H1 (cell line): ENCODE measurements at regions not wholly inside any gene's neighbourhood (a gene's known extent, or its start where the extent isn't known, plus 50 kb on each side); places are given as distances from the start of the nearest gene placed in this dataset.

Experiments used
- CTCF ChIA-PET: fragments of 300-600 bp; sonication (Branson Sonifier 250); formaldehyde crosslinking; loops from one replicate; lab custom pipeline; 2021; ENCODE audit not compliant: partially characterized antibody; lab: Charles Lee
- POLR2A ChIA-PET: fragments of 300-600 bp; sonication (Branson Sonifier 250); formaldehyde crosslinking; loops from one replicate; lab custom pipeline; 2021; ENCODE audit warnings: inconsistent platforms; ENCODE audit not compliant: partially characterized antibody; lab: Charles Lee
- DNase-seq, 2 experiments: peaks; one replicate each; pipeline versions ENCODE4 v3.0.0 to v3.0.0-alpha.2; 2010 to 2022; ENCODE audit warnings: low spot score in 2 of 2, low read depth in 1 of 2, mixed read lengths in 1 of 2
- FAIRE-seq: peaks from 2 replicates; lab custom pipeline; 2011; peaks lifted over from hg19 to GRCh38; lab: Jason Lieb, UNC
- H2AFZ ChIP-seq: 2 replicates; pipeline ENCODE4 v1.8.1; 2012; ENCODE audit warnings: low read length, inconsistent platforms
- H2AK5ac ChIP-seq: 2 replicates; pipeline ENCODE4 v1.6.1; 2013; ENCODE audit warnings: low read depth, low read length
- H2BK120ac ChIP-seq: replicated peaks from 2 replicates; pipeline ENCODE3; 2013; ENCODE audit warnings: low read depth, low read length, inconsistent platforms
- H2BK12ac ChIP-seq: 2 replicates; pipeline ENCODE4 v1.6.1; 2013; ENCODE audit warnings: low read depth, low read length
- H2BK15ac ChIP-seq: 2 replicates; pipeline ENCODE4 v1.6.1; 2013; ENCODE audit warnings: low read length
- H2BK20ac ChIP-seq: 2 replicates; pipeline ENCODE4 v1.6.1; 2013; ENCODE audit warnings: low read length
- H2BK5ac ChIP-seq: 2 replicates; pipeline ENCODE4 v1.6.1; 2013; ENCODE audit warnings: low read depth, low read length
- H3K14ac ChIP-seq: 2 replicates; pipeline ENCODE4 v1.6.1; 2013; ENCODE audit warnings: inconsistent platforms; ENCODE audit not compliant: insufficient read length
- H3K18ac ChIP-seq: 2 replicates; pipeline ENCODE4 v1.6.1; 2013; ENCODE audit warnings: low read length; ENCODE audit errors: extremely low read depth
- H3K23ac ChIP-seq: 2 replicates; pipeline ENCODE4 v1.6.1; 2013; ENCODE audit warnings: inconsistent platforms; ENCODE audit not compliant: insufficient read length
- H3K23me2 ChIP-seq: 2 replicates; pipeline ENCODE4 v1.6.1; 2013; ENCODE audit warnings: low read depth, low read length
- H3K27ac ChIP-seq: 2 replicates; pipeline ENCODE4 v1.6.1; 2011; ENCODE audit warnings: low read depth, low read length, inconsistent platforms
- H3K27me3 ChIP-seq, 4 experiments: replicated peaks in 1 of 4; 1 replicate in 1 of 4; 2 replicates in 3 of 4; pipeline versions ENCODE4 v1.6.1 to v1.8.1; 2011 to 2013; ENCODE audit warnings: low read length in 3 of 4, mild to moderate bottlenecking in 3 of 4, inconsistent platforms in 2 of 4, mixed read lengths in 2 of 4, moderate library complexity in 1 of 4; ENCODE audit not compliant: control insufficient read depth in 3 of 4, insufficient read depth in 3 of 4; ENCODE audit errors: extremely low read depth in 1 of 4
- H3K36me3 ChIP-seq, 4 experiments: 2 replicates each; pipeline versions ENCODE4 v1.6.1 to v1.8.1; 2011 to 2013; ENCODE audit warnings: mild to moderate bottlenecking in 4 of 4, low read length in 3 of 4, moderate library complexity in 2 of 4, control low read depth in 1 of 4, inconsistent platforms in 1 of 4; ENCODE audit not compliant: insufficient read depth in 4 of 4, control insufficient read depth in 2 of 4
- H3K4ac ChIP-seq: replicated peaks from 2 replicates; pipeline ENCODE3; 2013; ENCODE audit warnings: low read length, low read depth, mixed read lengths, inconsistent platforms; ENCODE audit not compliant: insufficient read length
- H3K4me1 ChIP-seq, 4 experiments: replicated peaks in 1 of 4; 1 replicate in 1 of 4; 2 replicates in 3 of 4; pipeline versions ENCODE4 v1.6.1 to v1.8.1; 2011 to 2013; ENCODE audit warnings: low read length in 3 of 4, inconsistent platforms in 2 of 4, mixed read lengths in 1 of 4; ENCODE audit not compliant: insufficient read depth in 4 of 4, control insufficient read depth in 3 of 4
- H3K4me2 ChIP-seq, 2 experiments: 2 replicates each; pipeline versions ENCODE4 v1.6.1 to v1.8.1; 2011 to 2013; ENCODE audit warnings: low read depth in 2 of 2, low read length in 2 of 2, control low read depth in 1 of 2, inconsistent platforms in 1 of 2, mild to moderate bottlenecking in 1 of 2; ENCODE audit not compliant: insufficient read depth in 1 of 2
- H3K4me3 ChIP-seq, 4 experiments: fragments of 200-600, 300-600 bp in 1 of 4; sonication (generic), shearing (Covaris generic), sonication (Bioruptor Twin) in 1 of 4; 2 replicates each; pipeline versions ENCODE4 v1.5.1 to v1.8.1; 2011 to 2016; ENCODE audit warnings: low read length in 4 of 4, low read depth in 3 of 4, control low read depth in 2 of 4, inconsistent platforms in 2 of 4, mild to moderate bottlenecking in 2 of 4, mixed read lengths in 1 of 4, moderate library complexity in 1 of 4; ENCODE audit not compliant: insufficient read depth in 2 of 4; ENCODE audit errors: extremely low read depth in 1 of 4
- H3K56ac ChIP-seq: replicated peaks from 2 replicates; pipeline ENCODE3; 2013; ENCODE audit warnings: low read depth, mild to moderate bottlenecking, mixed read lengths, low read length, inconsistent platforms; ENCODE audit not compliant: insufficient read length
- H3K79me1 ChIP-seq: 2 replicates; pipeline ENCODE4 v1.6.1; 2013; ENCODE audit warnings: low read depth, low read length, control low read depth
- H3K79me2 ChIP-seq, 2 experiments: 2 replicates each; pipeline versions ENCODE4 v1.6.1 to v1.8.1; 2012 to 2013; ENCODE audit warnings: low read length in 2 of 2, mild to moderate bottlenecking in 2 of 2, inconsistent platforms in 1 of 2; ENCODE audit not compliant: insufficient read depth in 2 of 2, control insufficient read depth in 1 of 2
- H3K9ac ChIP-seq, 4 experiments: replicated peaks in 1 of 4; 1 replicate in 1 of 4; 2 replicates in 3 of 4; pipeline versions ENCODE4 v1.6.1 to v1.8.1; 2011 to 2013; ENCODE audit warnings: low read depth in 3 of 4, low read length in 3 of 4, control low read depth in 2 of 4, mild to moderate bottlenecking in 2 of 4, moderate library complexity in 2 of 4, inconsistent platforms in 1 of 4; ENCODE audit errors: extremely low read depth in 1 of 4
- H3K9me3 ChIP-seq, 2 experiments: 2 replicates each; pipeline versions ENCODE4 v1.6.1 to v1.8.1; 2012 to 2013; ENCODE audit warnings: mild to moderate bottlenecking in 2 of 2, moderate library complexity in 2 of 2, control low read depth in 1 of 2, inconsistent platforms in 1 of 2, low read depth in 1 of 2, low read length in 1 of 2, mixed read lengths in 1 of 2; ENCODE audit not compliant: insufficient read depth in 2 of 2
- H4K20me1 ChIP-seq, 2 experiments: replicated peaks in 1 of 2; 2 replicates each; pipeline versions ENCODE3 to v1.8.1; 2011 to 2013; ENCODE audit warnings: inconsistent platforms in 2 of 2, low read length in 2 of 2, mild to moderate bottlenecking in 1 of 2; ENCODE audit not compliant: insufficient read depth in 2 of 2, control insufficient read depth in 1 of 2
- H4K5ac ChIP-seq: 2 replicates; pipeline ENCODE4 v1.6.1; 2013; ENCODE audit warnings: low read length, low read depth, mixed read lengths, inconsistent platforms; ENCODE audit not compliant: insufficient read length
- H4K8ac ChIP-seq: 2 replicates; pipeline ENCODE4 v1.8.0; 2013; ENCODE audit warnings: mild to moderate bottlenecking, moderate library complexity, low read length, inconsistent platforms; ENCODE audit not compliant: insufficient read depth; ENCODE audit errors: extremely low read depth
- H4K91ac ChIP-seq: replicated peaks from 2 replicates; pipeline ENCODE3; 2013; ENCODE audit warnings: low read length, mixed read lengths, inconsistent platforms; ENCODE audit not compliant: insufficient read length
- ASH2L ChIP-seq: fragments of 200-600, 300-600 bp; sonication (generic); IDR thresholded peaks from one replicate; pipeline ENCODE4 v1.7.1; 2017; ENCODE audit warnings: low read length
- WGBS, 2 experiments: shearing (Covaris generic) in 1 of 2; methylation state at CpG; one replicate each; pipeline versions ENCODE4 v1.1.6 to v1.1.7; 2013 to 2015; ENCODE audit warnings: low lambda C conversion rate in 2 of 2, mixed read lengths in 2 of 2, inconsistent platforms in 1 of 2, low coverage in 1 of 2, missing lambda C conversion rate in 1 of 2; ENCODE audit not compliant: insufficient replicate concordance in 2 of 2, insufficient coverage in 1 of 2, insufficient read length in 1 of 2; ENCODE audit errors: extremely low coverage in 1 of 2, missing lambda C conversion rate in 1 of 2; 5-methylcytosine and 5-hydroxymethylcytosine counted together

DNA sequence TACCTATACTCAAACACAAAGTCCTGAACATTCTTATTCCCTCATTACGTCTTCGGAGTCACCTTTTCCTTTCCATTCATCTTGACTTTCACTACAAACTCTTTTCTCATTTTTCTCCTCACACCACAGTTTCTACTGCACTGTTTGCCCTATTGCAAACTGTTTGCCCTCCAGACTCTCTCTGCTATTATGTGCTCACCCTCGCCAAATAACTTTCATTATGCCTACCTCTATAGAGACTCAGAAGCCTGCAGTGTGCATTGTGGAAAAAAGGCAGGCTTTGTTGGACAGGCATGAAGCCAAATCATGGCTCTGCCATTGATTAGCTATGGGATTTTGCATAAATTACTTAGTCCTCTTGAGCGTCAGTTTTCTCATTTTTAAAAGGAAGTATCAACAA is 246.6 kb upstream of the CCDC196 start:
- H3K4me3 ChIP-seq, result no peak overlapping the region
- no peak for FAIRE-seq
- no peak overlapping the region for H3K9ac ChIP-seq
- POLR2A ChIA-PET, result no interaction called here
- peaks cover 0 to 2% (median 0%) of the 10 kb centered on the region in 4 experiments; a peak in 2 of 7 replicates for H3K4me1 ChIP-seq
- no peak overlapping the region for H4K91ac ChIP-seq
- H3K27me3 ChIP-seq, result no peaks in the 10 kb centered on the region
- H3K27ac ChIP-seq, result no peak overlapping the region
- no peaks in the 10 kb centered on the region for H3K9me3 ChIP-seq
- no peak overlapping the region for H2BK5ac ChIP-seq
- no peak overlapping the region for H3K23ac ChIP-seq
- H2AK5ac ChIP-seq, result no peak overlapping the region
- H3K14ac ChIP-seq, result no peak overlapping the region
- no peak overlapping the region for H3K4me2 ChIP-seq
- H4K5ac ChIP-seq, result no peak overlapping the region
- H2BK20ac ChIP-seq, result no peak overlapping the region
- 96 to 100% methylated on average over 2 to 4 of the region's 4 CpGs for WGBS, 2 experiments
- H3K36me3 ChIP-seq, result no peaks in the 10 kb centered on the region
- no peaks in the 10 kb centered on the region for H3K23me2 ChIP-seq
- H3K4ac ChIP-seq, result no peak overlapping the region
- H4K8ac ChIP-seq, result no peak overlapping the region
- H2AFZ ChIP-seq, result no peak overlapping the region
- H3K79me2 ChIP-seq, result no peaks in the 10 kb centered on the region
- no peak overlapping the region for H3K18ac ChIP-seq
- no peaks in the 10 kb centered on the region for H3K79me1 ChIP-seq
- no peak for DNase-seq
- H2BK12ac ChIP-seq, result no peak overlapping the region
- no peak overlapping the region for H3K56ac ChIP-seq
- no peaks in the 10 kb centered on the region for H4K20me1 ChIP-seq
- no peak overlapping the region for H2BK120ac ChIP-seq
- H2BK15ac ChIP-seq, result no peak overlapping the region
- CTCF ChIA-PET, result interaction anchor here (1.0 kb wide), 1 partner anchor 11 kb away, joined by 3 read pairs; no protein-coding TSS in a partner anchor
- TF ChIP-seq ASH2L, result no peak
